Pancreas (tissue), 10 donors: ENCODE measurements at regions not wholly inside any gene's neighbourhood (a gene's known extent, or its start where the extent isn't known, plus 50 kb on each side); places are given as distances from the start of the nearest gene placed in this dataset.

Experiments used
- ATAC-seq, 4 donors: fragments of 200-7000 bp; cut with Tn5 transposase; one replicate each; pipeline versions ENCODE4 v1.8.0 to v1.9.1; 2020; ENCODE audit warnings: mild to moderate bottlenecking in 4 of 4, moderate library complexity in 4 of 4
- DNase-seq, 6 donors: peaks; one replicate each; pipeline ENCODE4 v3.0.0-alpha.2; 2020
- FAIRE-seq: peaks from 2 replicates; lab custom pipeline; 2012; peaks lifted over from hg19 to GRCh38; lab: Jason Lieb, UNC
- H3K27ac ChIP-seq, 4 donors: fragments of 200-600 bp; sonication (generic); 1 replicate in 3 of 4; 2 replicates in 1 of 4; pipeline versions ENCODE4 v1.5.0 to v1.8.0; 2020
- H3K27me3 ChIP-seq, 4 donors: fragments of 200-600 bp; one replicate each; pipeline ENCODE4 v1.8.0; 2021
- H3K36me3 ChIP-seq, 3 donors: fragments of 200-600 bp; sonication (generic) in 1 of 3; one replicate each; pipeline versions ENCODE4 v1.5.0 to v1.8.0; 2020 to 2021
- H3K4me1 ChIP-seq, 3 donors: fragments of 200-600 bp; one replicate each; pipeline ENCODE4 v1.8.0; 2021
- H3K4me3 ChIP-seq, 4 donors: fragments of 200-600 bp; sonication (generic) in 2 of 4; one replicate each; pipeline versions ENCODE4 v1.5.0 to v1.8.0; 2020 to 2021
- H3K9me3 ChIP-seq, 4 donors: fragments of 200-600 bp; one replicate each; pipeline ENCODE4 v1.8.0; 2021
- WGBS, 2 donors: extraction: QIAGEN DNeasy Blood & Tissue Kit; methylation state at CpG; one replicate each; pipeline ENCODE4 v1.1.7; 2013; 5-methylcytosine and 5-hydroxymethylcytosine counted together
- intact Hi-C, 3 donors: fragments of 100-400 bp; cut with DNase I; formaldehyde crosslinking; loops; one replicate each; pipeline versions ENCODE4 v1.11.1 to v1.14.2; 2022
- TF ChIP-seq, protein P1 (sequence below), 4 donors: fragments of 200-600 bp; sonication (generic) in 3 of 4; IDR thresholded peaks; one replicate each; pipeline versions ENCODE4 v1.5.0 to v1.8.0; 2021; ENCODE audit warnings: antibody characterized with exemption in 4 of 4
- donor health status: healthy with polysubstance abuse.
- donor health status: DM: no; HTN: no; CAD: no; lungs with moderate emphysema.
- donor health status: DM: no; HTN: no; CAD: no.
- donor health status: control.
- donor health status: control.
- donor health status: Bipolar disorder and iron deficiency.
- donor health status: DM: yes; HTN: yes; CAD: no.
- donor health status: DM: no; HTN: no; CAD: no.
- donor health status: DM: no; HTN: no; CAD: no.
- donor health status: DM: yes; HTN: yes; CAD: no.

DNA sequence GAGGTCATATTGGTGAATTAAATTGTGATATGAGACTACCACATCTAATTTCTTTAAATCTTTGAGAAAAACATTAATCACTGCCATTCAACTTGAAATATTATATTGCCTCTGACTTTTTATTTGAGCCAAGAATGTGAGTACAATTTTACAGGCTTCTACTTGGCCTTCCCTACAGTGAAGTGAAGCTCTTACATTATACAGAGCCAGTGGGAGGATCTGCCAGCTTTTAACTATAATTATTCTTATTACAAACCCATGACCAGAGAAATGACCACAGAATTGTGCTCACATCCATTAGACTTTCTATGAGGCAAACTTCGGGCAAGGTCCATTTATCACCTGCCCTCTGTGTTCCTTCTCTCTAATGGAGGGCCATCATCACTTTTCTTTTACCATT is 114.2 kb downstream of the RERGL start:
- Histone ChIP-seq H3K27me3 (no peaks in the 10 kb centered on the region), H3K27ac (no peak overlapping the region), H3K36me3 (no peaks in the 10 kb centered on the region), H3K4me1 (no peaks in the 10 kb centered on the region), H3K9me3 (no peaks in the 10 kb centered on the region), H3K4me3 (no peak overlapping the region)
- TF ChIP-seq, protein P1, sequence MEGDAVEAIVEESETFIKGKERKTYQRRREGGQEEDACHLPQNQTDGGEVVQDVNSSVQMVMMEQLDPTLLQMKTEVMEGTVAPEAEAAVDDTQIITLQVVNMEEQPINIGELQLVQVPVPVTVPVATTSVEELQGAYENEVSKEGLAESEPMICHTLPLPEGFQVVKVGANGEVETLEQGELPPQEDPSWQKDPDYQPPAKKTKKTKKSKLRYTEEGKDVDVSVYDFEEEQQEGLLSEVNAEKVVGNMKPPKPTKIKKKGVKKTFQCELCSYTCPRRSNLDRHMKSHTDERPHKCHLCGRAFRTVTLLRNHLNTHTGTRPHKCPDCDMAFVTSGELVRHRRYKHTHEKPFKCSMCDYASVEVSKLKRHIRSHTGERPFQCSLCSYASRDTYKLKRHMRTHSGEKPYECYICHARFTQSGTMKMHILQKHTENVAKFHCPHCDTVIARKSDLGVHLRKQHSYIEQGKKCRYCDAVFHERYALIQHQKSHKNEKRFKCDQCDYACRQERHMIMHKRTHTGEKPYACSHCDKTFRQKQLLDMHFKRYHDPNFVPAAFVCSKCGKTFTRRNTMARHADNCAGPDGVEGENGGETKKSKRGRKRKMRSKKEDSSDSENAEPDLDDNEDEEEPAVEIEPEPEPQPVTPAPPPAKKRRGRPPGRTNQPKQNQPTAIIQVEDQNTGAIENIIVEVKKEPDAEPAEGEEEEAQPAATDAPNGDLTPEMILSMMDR (IDR thresholded peaks at IDR 0.05): no peak
- no peak for FAIRE-seq
- ATAC-seq: no peak
- intact Hi-C loops: no loop called here
- DNase-seq: no peak
- 46 to 68% methylated on average over 1 of the region's 1 CpG for WGBS, 2 donors

DNA sequence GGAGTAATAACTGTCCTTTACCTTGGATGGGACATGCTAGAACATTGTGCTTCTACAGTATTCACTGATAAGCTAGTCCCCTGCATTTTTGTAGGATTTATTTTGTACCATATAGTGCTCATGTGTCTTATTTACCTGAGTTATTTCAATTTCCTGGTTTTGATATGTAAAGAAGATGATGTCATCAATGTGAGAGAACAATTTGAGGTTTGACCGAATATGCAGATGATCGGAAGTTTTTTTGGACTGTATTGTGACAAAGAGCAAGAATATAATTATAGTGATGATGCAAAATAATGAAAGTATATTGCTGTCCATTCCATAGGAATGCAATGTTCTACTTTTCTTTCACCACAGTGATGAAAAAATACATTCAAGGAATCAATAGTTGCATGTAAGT is 114.8 kb downstream of the RERGL start:
- H3K27ac ChIP-seq: no peak overlapping the region

DNA sequence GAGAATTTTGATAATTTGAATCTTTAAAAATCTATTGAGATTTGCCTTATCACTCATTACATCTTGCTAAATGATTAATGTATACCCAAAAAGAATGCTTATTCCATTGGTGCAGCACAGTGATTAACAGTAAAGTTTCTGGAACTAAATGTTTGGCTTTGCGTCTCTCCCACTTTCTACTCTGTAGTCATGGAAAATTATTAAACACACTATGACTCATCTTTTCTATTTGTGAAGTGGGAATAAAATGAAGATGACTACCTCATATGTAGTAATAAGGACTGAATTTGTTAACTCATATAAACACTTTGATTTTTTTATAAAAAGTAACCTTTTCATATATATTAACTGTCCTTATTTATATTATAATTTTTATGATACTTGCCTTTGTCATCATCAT is 118.1 kb downstream of the RERGL start:
- DNase-seq: no peak
- ATAC-seq: no peak
- Histone ChIP-seq H3K4me1 (no peaks in the 10 kb centered on the region), H3K27me3 (no peaks in the 10 kb centered on the region), H3K4me3 (no peak overlapping the region), H3K9me3 (no peaks in the 10 kb centered on the region), H3K36me3 (no peaks in the 10 kb centered on the region), H3K27ac (no peak overlapping the region)
- WGBS, 2 donors: 79 to 84% methylated on average over 1 of the region's 1 CpG
- TF ChIP-seq, protein P1 (IDR thresholded peaks at IDR 0.05): no peak
- intact Hi-C loops: no loop called here
- no peak for FAIRE-seq

More for the DNA sequence above, 114.8 kb downstream of the RERGL start:
- H3K27me3 ChIP-seq: no peaks in the 10 kb centered on the region
- FAIRE-seq (no peak), ATAC-seq (no peak), DNase-seq (no peak)
- H3K9me3 ChIP-seq: no peaks in the 10 kb centered on the region
- H3K4me1 ChIP-seq: no peaks in the 10 kb centered on the region
- no peak overlapping the region for H3K4me3 ChIP-seq
- intact Hi-C loops: no loop called here
- TF ChIP-seq, protein P1 (IDR thresholded peaks at IDR 0.05): no peak
- no peaks in the 10 kb centered on the region for H3K36me3 ChIP-seq
- 82 to 88% methylated on average over 2 of the region's 2 CpGs for WGBS, 2 donors

DNA sequence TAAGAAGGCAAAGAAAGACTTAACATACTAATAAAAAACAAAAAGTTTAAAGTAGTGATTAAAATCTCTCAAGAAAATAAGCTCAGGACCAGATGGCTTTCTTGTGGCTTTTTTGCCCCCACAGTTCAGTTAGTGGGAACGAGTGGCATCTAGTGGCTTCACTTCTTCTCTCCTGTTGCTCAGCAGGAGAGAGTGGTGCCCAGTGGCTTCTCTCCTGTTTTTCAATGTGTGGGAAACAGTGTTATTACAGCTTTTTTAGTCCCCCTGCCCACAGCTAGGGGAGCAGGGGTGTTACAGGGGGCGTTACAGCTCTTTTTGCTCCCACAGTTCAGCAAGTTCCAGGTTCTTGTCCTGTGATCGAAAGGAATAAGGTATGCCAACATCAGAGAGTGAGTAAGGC is 135.2 kb downstream of the RERGL start:
- no peak overlapping the region for H3K4me3 ChIP-seq
- no peak for DNase-seq
- no peak for ATAC-seq
- no peaks in the 10 kb centered on the region for H3K27me3 ChIP-seq
- H3K36me3 ChIP-seq: no peaks in the 10 kb centered on the region
- no peak for FAIRE-seq
- intact Hi-C loops: no loop called here
- H3K27ac ChIP-seq: no peak overlapping the region
- no peaks in the 10 kb centered on the region for H3K9me3 ChIP-seq
- 43 to 53% methylated on average over 3 of the region's 3 CpGs for WGBS, 2 donors
- TF ChIP-seq, protein P1 (IDR thresholded peaks at IDR 0.05): no peak
- H3K4me1 ChIP-seq: no peaks in the 10 kb centered on the region

DNA sequence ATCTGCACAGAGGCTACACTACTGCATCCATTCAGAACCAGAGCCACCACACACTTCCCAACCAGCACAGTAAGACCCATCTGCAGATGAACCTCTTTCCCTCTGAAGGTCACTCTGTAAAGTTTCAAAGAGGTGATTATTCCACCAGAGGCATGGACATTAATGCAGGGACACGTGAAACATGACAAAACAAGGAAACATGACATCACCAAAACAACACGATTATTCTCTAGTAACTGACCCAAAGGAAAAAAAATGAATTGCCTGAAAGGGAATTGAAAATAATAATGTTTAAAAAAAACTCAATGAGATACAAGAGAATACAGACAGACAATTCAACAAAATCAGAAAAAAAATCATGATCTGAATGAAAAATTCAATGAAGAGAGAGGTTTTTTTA is 139.1 kb downstream of the RERGL start:
- TF ChIP-seq, protein P1 (IDR thresholded peaks at IDR 0.05): no peak
- no peaks in the 10 kb centered on the region for H3K27me3 ChIP-seq
- H3K27ac ChIP-seq: no peak overlapping the region
- 41 to 51% methylated on average over 2 of the region's 2 CpGs for WGBS, 2 donors
- DNase-seq (no peak), ATAC-seq (no peak), FAIRE-seq (no peak)
- no peaks in the 10 kb centered on the region for H3K36me3 ChIP-seq
- H3K4me3 ChIP-seq: no peak overlapping the region
- intact Hi-C loops: no loop called here
- no peaks in the 10 kb centered on the region for H3K4me1 ChIP-seq
- no peaks in the 10 kb centered on the region for H3K9me3 ChIP-seq
